C4-2B (cell line): ENCODE measurements at regions not wholly inside any gene's neighbourhood (a gene's known extent, or its start where the extent isn't known, plus 50 kb on each side); places are given as distances from the start of the nearest gene placed in this dataset.
"Not testable (repeated sequence)": the region's sequence is repeated elsewhere in the genome, so short reads cannot be mapped to it uniquely, and the experiment has no call there.

ENCODE experiments used
- H3K27ac ChIP-seq: fragments of 450-650 bp; 2 replicates; pipeline ENCODE4 v1.5.1; 2017
- CTCF ChIP-seq: fragments of 450-650 bp; conservative IDR thresholded peaks from 2 replicates; pipeline ENCODE4 v1.5.1; 2017; ENCODE audit warnings: mild to moderate bottlenecking
- ZFX ChIP-seq: fragments of 450-650 bp; IDR thresholded peaks from 2 replicates; pipeline ENCODE4 v1.6.1; 2017

DNA sequence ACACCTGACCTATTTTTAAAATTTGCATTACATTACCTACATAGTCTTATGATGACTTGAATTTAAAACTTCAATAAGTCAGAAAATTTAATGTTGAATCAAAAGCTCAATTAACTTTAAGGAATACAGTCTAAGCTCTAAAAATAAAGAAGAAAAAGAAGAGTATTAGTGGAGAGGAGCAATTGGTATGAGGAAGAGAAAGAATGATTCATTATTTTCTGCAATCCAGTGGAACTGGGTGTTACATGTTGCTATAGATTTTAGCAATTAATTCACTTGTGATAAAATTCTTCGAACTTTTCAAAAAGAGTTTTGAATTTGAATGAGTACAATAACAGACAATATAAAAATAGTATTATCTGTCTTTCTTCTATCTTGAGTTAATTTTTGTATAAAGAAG lies 158.9 kb upstream of the POT1 start:
- TF ChIP-seq CTCF (no peak), ZFX (no peak)
- no peak overlapping the region for H3K27ac ChIP-seq

- no peak for TF ChIP-seq ZFX
- no peak for TF ChIP-seq CTCF
- H3K27ac ChIP-seq = no peak overlapping the region
These were observed 155.5 kb upstream of the POT1 start for GRCh38 chr7:125085084-125085483.

DNA sequence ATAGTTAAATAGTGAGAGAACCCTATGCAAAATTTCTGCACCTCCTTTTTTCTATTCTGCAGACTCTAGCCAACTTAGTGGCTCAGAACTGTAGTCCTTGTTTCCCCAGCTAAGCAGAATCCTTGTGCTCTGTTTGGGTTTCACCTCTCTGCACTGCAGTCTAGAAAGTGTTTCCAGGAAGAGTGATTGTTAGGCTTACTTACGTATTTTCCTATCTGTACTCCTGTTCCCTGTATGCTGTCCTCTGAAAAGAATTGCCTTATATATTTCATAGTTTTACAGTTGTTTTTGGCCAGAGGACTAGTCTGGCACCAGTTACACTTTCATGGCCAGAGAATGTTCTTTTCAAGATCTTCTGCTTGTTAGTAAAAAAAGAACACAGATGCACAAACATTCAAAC lies 154.6 kb upstream of the POT1 start:
- no peak for TF ChIP-seq CTCF
- no peak for TF ChIP-seq ZFX
- H3K27ac ChIP-seq = no peak overlapping the region

GRCh38 chr7:125074141-125074540 lies 144.5 kb upstream of the POT1 start:
- no peak overlapping the region for H3K27ac ChIP-seq
- no peak for TF ChIP-seq CTCF
- TF ChIP-seq ZFX = no peak

DNA sequence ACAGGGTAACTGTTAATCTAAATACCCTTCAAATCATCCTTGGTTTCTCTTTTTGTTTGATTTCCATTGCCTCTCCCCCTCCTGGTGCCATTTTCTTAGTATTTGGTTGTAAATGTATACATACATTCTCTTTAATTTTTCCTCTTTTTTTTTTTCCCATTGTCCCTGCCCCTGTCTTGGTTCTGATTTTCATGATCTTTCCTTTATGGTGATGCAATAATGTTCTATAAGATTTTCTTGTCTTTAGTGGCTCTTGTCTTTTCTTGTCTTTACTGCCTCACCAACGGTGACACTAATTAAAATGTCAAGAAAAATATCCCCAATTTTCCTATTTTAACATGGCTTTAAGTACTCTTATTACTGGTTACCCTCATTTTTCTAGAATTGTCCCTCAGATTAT lies 135.9 kb upstream of the POT1 start:
- TF ChIP-seq CTCF (no peak), ZFX (no peak)
- no peak overlapping the region for H3K27ac ChIP-seq

GRCh38 chr7:125065001-125065400 lies 135.4 kb upstream of the POT1 start:
- TF ChIP-seq ZFX (no peak), CTCF (no peak)

DNA sequence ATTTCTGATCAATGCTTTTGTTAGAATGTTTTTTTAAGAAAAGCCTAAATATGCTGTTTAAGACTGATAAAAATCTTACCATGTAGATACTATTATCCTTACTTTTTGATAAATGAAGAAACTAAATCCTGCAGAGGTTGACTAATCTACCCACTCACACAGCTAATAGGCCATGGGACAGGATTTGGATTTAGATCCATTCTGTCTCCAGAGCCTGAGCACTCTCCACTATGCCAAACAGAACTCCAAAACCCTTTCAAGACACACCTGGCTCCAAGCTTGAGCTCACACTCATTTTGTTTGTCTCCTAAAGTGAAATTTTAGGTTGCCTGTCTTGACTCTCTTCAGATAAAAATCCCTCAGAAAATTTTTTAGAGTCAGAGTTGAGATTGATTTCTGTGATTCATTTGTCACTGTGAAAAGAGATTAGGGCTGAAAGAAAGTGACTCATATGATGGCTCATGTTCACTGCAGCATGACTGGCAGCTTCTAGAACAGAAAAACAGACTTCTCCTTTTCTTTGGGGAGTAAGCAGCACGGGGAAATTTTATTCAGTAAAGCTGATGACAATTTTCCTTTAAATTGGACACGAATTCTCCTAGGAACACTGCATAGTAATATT lies 132.3 kb upstream of the POT1 start:
- TF ChIP-seq CTCF = no peak
- TF ChIP-seq ZFX = no peak
- H3K27ac ChIP-seq = no peak overlapping the region

More at GRCh38 chr7:125065001-125065400, 135.4 kb upstream of the POT1 start:
- H3K27ac ChIP-seq = no peak overlapping the region

DNA sequence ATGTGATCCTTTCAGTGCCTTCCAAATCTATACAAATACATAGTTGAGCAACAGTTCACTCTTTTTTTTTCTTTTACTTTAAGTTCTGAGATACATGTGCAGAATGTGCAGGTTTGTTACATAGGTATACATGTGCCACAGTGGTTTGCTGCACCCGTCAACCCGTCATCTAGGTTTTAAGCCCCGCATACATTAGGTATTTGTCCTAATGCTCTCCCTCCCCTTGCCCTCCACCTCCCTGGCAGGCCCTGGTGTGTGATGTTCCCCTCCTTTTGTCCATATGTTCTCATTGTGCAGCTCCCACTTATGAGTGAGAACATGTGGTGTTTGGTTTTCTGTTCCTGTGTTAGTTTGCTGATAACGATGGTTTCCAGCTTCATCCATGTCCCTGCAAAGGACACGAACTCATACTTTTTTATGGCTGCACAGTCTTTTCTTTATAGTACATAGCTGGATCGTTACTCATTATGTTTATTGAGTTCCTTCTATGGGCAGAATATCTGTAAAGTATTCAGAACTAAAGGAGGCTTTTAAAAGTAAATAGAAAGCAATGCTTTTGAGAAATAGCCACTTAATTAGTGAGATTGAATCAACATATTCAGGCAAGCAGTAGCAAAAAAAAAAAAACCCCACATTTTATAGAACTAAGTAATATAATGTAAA lies 131.6 kb upstream of the POT1 start:
- not testable (repeated sequence) for H3K27ac ChIP-seq
